H9 (cell line): ENCODE measurements at regions not wholly inside any gene's neighbourhood (a gene's known extent, or its start where the extent isn't known, plus 50 kb on each side); places are given as distances from the start of the nearest gene placed in this dataset.

Experiments used
- DNase-seq: peaks from one replicate; pipeline ENCODE4 v3.0.0-alpha.2; 2017
- H2AFZ ChIP-seq: one replicate; pipeline ENCODE4 v1.6.1; 2013; ENCODE audit warnings: mild to moderate bottlenecking, low read length, control low read depth, moderate library complexity
- H2AK5ac ChIP-seq: 2 replicates; pipeline ENCODE4 v1.6.1; 2013; ENCODE audit warnings: low read length, control low read depth, mixed read lengths; ENCODE audit not compliant: insufficient read length
- H2BK120ac ChIP-seq: one replicate; pipeline ENCODE4 v1.6.1; 2013; ENCODE audit warnings: low read depth, mild to moderate bottlenecking, low read length, control low read depth, inconsistent platforms; ENCODE audit not compliant: poor library complexity, severe bottlenecking
- H2BK12ac ChIP-seq: 2 replicates; pipeline ENCODE4 v1.6.1; 2013; ENCODE audit warnings: low read length, control low read depth, mixed read lengths, low read depth; ENCODE audit not compliant: insufficient read length
- H2BK15ac ChIP-seq: 2 replicates; pipeline ENCODE4 v1.6.1; 2013; ENCODE audit warnings: low read depth, low read length, control low read depth
- H2BK20ac ChIP-seq: one replicate; pipeline ENCODE4 v1.6.1; 2013; ENCODE audit warnings: low read depth, mild to moderate bottlenecking, low read length, control low read depth, inconsistent platforms; ENCODE audit not compliant: poor library complexity, severe bottlenecking
- H2BK5ac ChIP-seq: 2 replicates; pipeline ENCODE4 v1.6.1; 2013; ENCODE audit warnings: low read length, control low read depth, mixed read lengths; ENCODE audit not compliant: insufficient read length
- H3K14ac ChIP-seq: 2 replicates; pipeline ENCODE4 v1.6.1; 2013; ENCODE audit warnings: low read length, control low read depth; ENCODE audit not compliant: insufficient read depth
- H3K18ac ChIP-seq: 2 replicates; pipeline ENCODE4 v1.6.1; 2013; ENCODE audit warnings: low read depth, mild to moderate bottlenecking, mixed read lengths, low read length, control low read depth; ENCODE audit not compliant: insufficient read length
- H3K23ac ChIP-seq: 2 replicates; pipeline ENCODE4 v1.6.1; 2013; ENCODE audit warnings: low read length, control low read depth, mixed read lengths, low read depth; ENCODE audit not compliant: insufficient read length
- H3K23me2 ChIP-seq: 2 replicates; pipeline ENCODE4 v1.6.1; 2013; ENCODE audit warnings: low read depth, mild to moderate bottlenecking, mixed read lengths, low read length, control low read depth; ENCODE audit not compliant: insufficient read length, poor library complexity, severe bottlenecking
- H3K27ac ChIP-seq: 2 replicates; pipeline ENCODE4 v1.5.1; 2013; ENCODE audit warnings: low read length, control low read depth, mixed read lengths, low read depth; ENCODE audit not compliant: insufficient read length
- H3K27me3 ChIP-seq: 2 replicates; pipeline ENCODE4 v1.6.1; 2013; ENCODE audit warnings: low read length, control low read depth, inconsistent platforms; ENCODE audit not compliant: insufficient read depth
- H3K4ac ChIP-seq: 2 replicates; pipeline ENCODE4 v1.6.1; 2013; ENCODE audit warnings: low read depth, mild to moderate bottlenecking, control low read depth, inconsistent platforms, low read length, moderate library complexity
- H3K4me1 ChIP-seq: 2 replicates; pipeline ENCODE4 v1.6.1; 2013; ENCODE audit warnings: low read length, control low read depth, inconsistent platforms; ENCODE audit not compliant: insufficient read depth
- H3K4me2 ChIP-seq: 2 replicates; pipeline ENCODE4 v1.6.1; 2013; ENCODE audit warnings: low read length, control low read depth, mixed read lengths; ENCODE audit not compliant: insufficient read length, insufficient read depth
- H3K56ac ChIP-seq: 2 replicates; pipeline ENCODE4 v1.6.1; 2013; ENCODE audit warnings: low read depth, mild to moderate bottlenecking, mixed read lengths, low read length, control low read depth; ENCODE audit not compliant: insufficient read length
- H3K79me1 ChIP-seq: 2 replicates; pipeline ENCODE4 v1.6.1; 2013; ENCODE audit warnings: low read depth, mild to moderate bottlenecking, moderate library complexity, low read length, control low read depth, inconsistent platforms; ENCODE audit not compliant: insufficient read depth, poor library complexity, severe bottlenecking
- H3K79me2 ChIP-seq: 2 replicates; pipeline ENCODE4 v1.6.1; 2013; ENCODE audit warnings: low read length, control low read depth, inconsistent platforms; ENCODE audit not compliant: insufficient read depth
- H3K9ac ChIP-seq: 2 replicates; pipeline ENCODE4 v1.6.1; 2013; ENCODE audit warnings: low read length, control low read depth, mixed read lengths; ENCODE audit not compliant: insufficient read length; ENCODE audit errors: extremely low read depth
- H3K9me3 ChIP-seq: one replicate; pipeline ENCODE4 v1.6.1; 2013; ENCODE audit warnings: low read depth, low read length, inconsistent platforms; ENCODE audit not compliant: control insufficient read depth
- H3T11ph ChIP-seq: one replicate; pipeline ENCODE4 v1.6.1; 2013; ENCODE audit warnings: mild to moderate bottlenecking, low read length, control low read depth, inconsistent platforms
- H4K20me1 ChIP-seq: one replicate; pipeline ENCODE4 v1.6.1; 2013; ENCODE audit not compliant: control insufficient read depth, insufficient read length, insufficient read depth
- H4K5ac ChIP-seq: 2 replicates; pipeline ENCODE4 v1.6.1; 2013; ENCODE audit warnings: low read depth, mild to moderate bottlenecking, mixed read lengths, low read length, control low read depth; ENCODE audit not compliant: insufficient read length
- H4K8ac ChIP-seq: replicated peaks from 2 replicates; pipeline ENCODE4 v1.6.1; 2013; ENCODE audit warnings: low read length, control low read depth, mixed read lengths, low read depth; ENCODE audit not compliant: insufficient read length
- H4K91ac ChIP-seq: 2 replicates; pipeline ENCODE4 v1.6.1; 2013; ENCODE audit warnings: low read depth, mild to moderate bottlenecking, moderate library complexity, mixed read lengths, low read length, control low read depth; ENCODE audit not compliant: insufficient read length
- H3K27ac Mint-ChIP-seq, 3 experiments: 2 replicates in 2 of 3; 3 replicates in 1 of 3; pipeline ENCODE4 v1.8.0; 2020 to 2021; ENCODE audit warnings: mixed read lengths in 3 of 3, mild to moderate bottlenecking in 1 of 3, moderate library complexity in 1 of 3
- H3K27me3 Mint-ChIP-seq: 2 replicates; pipeline ENCODE4 v1.8.0; 2021; ENCODE audit warnings: low read depth, mild to moderate bottlenecking, moderate library complexity, mixed read lengths
- H3K36me3 Mint-ChIP-seq, 3 experiments: 2 replicates in 2 of 3; 3 replicates in 1 of 3; pipeline ENCODE4 v1.8.0; 2020 to 2021; ENCODE audit warnings: low read depth in 3 of 3, mixed read lengths in 3 of 3; ENCODE audit not compliant: insufficient read depth in 1 of 3
- H3K4me1 Mint-ChIP-seq, 2 experiments: 2 replicates each; pipeline ENCODE4 v1.8.0; 2020; ENCODE audit warnings: mixed read lengths in 2 of 2
- H3K4me3 Mint-ChIP-seq, 2 experiments: 2 replicates in 1 of 2; 3 replicates in 1 of 2; pipeline ENCODE4 v1.8.0; 2020 to 2021; ENCODE audit warnings: mild to moderate bottlenecking in 2 of 2, mixed read lengths in 2 of 2, moderate library complexity in 1 of 2
- H3K9me3 Mint-ChIP-seq, 2 experiments: 2 replicates in 1 of 2; 3 replicates in 1 of 2; pipeline ENCODE4 v1.8.0; 2020; ENCODE audit warnings: mild to moderate bottlenecking in 2 of 2, mixed read lengths in 2 of 2, moderate library complexity in 1 of 2
- CTCF ChIP-seq: fragments of 200-600 bp; sonication (generic); conservative IDR thresholded peaks from 3 replicates; pipeline ENCODE4 v1.8.0; 2021; ENCODE audit warnings: antibody characterized with exemption, mild to moderate bottlenecking
- WGBS: extraction: QIAGEN DNeasy Blood & Tissue Kit; methylation state at CpG from one replicate; pipeline ENCODE4 v1.1.7; 2013; ENCODE audit warnings: missing lambda C conversion rate, low lambda C conversion rate, mixed read lengths; ENCODE audit not compliant: insufficient read length; ENCODE audit errors: extremely low coverage; 5-methylcytosine and 5-hydroxymethylcytosine counted together

GRCh38 chr15:87362531-87362930 lies 894.0 kb downstream of the NTRK3 start:
- H3K4me3 Mint-ChIP-seq: no peak overlapping the region
- no peak overlapping the region for H3K27ac Mint-ChIP-seq
- Histone ChIP-seq H3K4ac (no peak overlapping the region), H2BK15ac (no peak overlapping the region), H3K79me1 (no peaks in the 10 kb centered on the region), H4K20me1 (no peaks in the 10 kb centered on the region), H2BK120ac (no peak overlapping the region), H4K91ac (no peak overlapping the region), H3K14ac (no peak overlapping the region), H3K9ac (no peak overlapping the region), H3K4me2 (no peak overlapping the region), H3K56ac (no peak overlapping the region), H3T11ph (no peak overlapping the region), H3K27ac (no peak overlapping the region), H3K79me2 (no peaks in the 10 kb centered on the region), H3K27me3 (no peaks in the 10 kb centered on the region), H4K8ac (no peak overlapping the region), H3K18ac (no peak overlapping the region), H3K23ac (no peak overlapping the region), H2AFZ (no peak overlapping the region), H2BK12ac (no peak overlapping the region), H2BK5ac (no peak overlapping the region), H4K5ac (no peak overlapping the region), H3K9me3 (no peaks in the 10 kb centered on the region), H2BK20ac (no peak overlapping the region), H3K4me1 (no peaks in the 10 kb centered on the region), H3K23me2 (no peaks in the 10 kb centered on the region), H2AK5ac (no peak overlapping the region)
- DNase-seq: no peak
- H3K27me3 Mint-ChIP-seq: no peaks in the 10 kb centered on the region; the same call in 1 of the 2 replicates
- H3K36me3 Mint-ChIP-seq: no peaks in the 10 kb centered on the region
- no peaks in the 10 kb centered on the region for H3K9me3 Mint-ChIP-seq
- no peak for TF ChIP-seq CTCF
- WGBS: no CpG with 5 or more reads among the region's 2 CpGs
- H3K4me1 Mint-ChIP-seq: peaks cover 4 to 5% of the 10 kb centered on the region in 2 experiments; a peak in 2 of 4 replicates
